Heart left ventricle (tissue), 16 donors: ENCODE measurements at regions not wholly inside any gene's neighbourhood (a gene's known extent, or its start where the extent isn't known, plus 50 kb on each side); places are given as distances from the start of the nearest gene placed in this dataset.
"Not testable (repeated sequence)": the region's sequence is repeated elsewhere in the genome, so short reads cannot be mapped to it uniquely, and the experiment has no call there.

ENCODE experiments used
- ATAC-seq, 4 donors: fragments of 200-7000 bp; cut with Tn5 transposase; one replicate each; pipeline ENCODE4 v1.9.1; 2020 to 2022; ENCODE audit warnings: moderate library complexity in 4 of 4, mild to moderate bottlenecking in 3 of 4, moderate number of reproducible peaks in 1 of 4
- DNase-seq, 5 donors: peaks; one replicate each; pipeline ENCODE4 v3.0.0-alpha.2; 2020
- H3K27ac ChIP-seq, 12 donors: fragments of 200-600 bp; sonication (generic) in 4 of 12; one replicate each; pipeline versions ENCODE4 v1.5.0 to v1.8.0; 2016 to 2022; ENCODE audit warnings: mild to moderate bottlenecking in 2 of 12
- H3K27me3 ChIP-seq, 9 donors: fragments of 200-600 bp; sonication (generic) in 2 of 9; one replicate each; pipeline versions ENCODE4 v1.5.1 to v1.8.0; 2016 to 2022; ENCODE audit warnings: mild to moderate bottlenecking in 3 of 9
- H3K36me3 ChIP-seq, 9 donors: fragments of 200-600 bp; sonication (generic) in 2 of 9; one replicate each; pipeline versions ENCODE4 v1.5.0 to v1.8.0; 2018 to 2022; ENCODE audit warnings: mild to moderate bottlenecking in 2 of 9
- H3K4me1 ChIP-seq, 12 donors: fragments of 200-600 bp; sonication (generic) in 4 of 12; one replicate each; pipeline versions ENCODE4 v1.5.0 to v1.8.0; 2016 to 2022; ENCODE audit warnings: mild to moderate bottlenecking in 3 of 12
- H3K4me3 ChIP-seq, 12 donors: fragments of 200-600 bp; sonication (generic) in 4 of 12; one replicate each; pipeline versions ENCODE4 v1.5.0 to v1.8.0; 2017 to 2022; ENCODE audit warnings: mild to moderate bottlenecking in 9 of 12, moderate library complexity in 4 of 12
- H3K9me3 ChIP-seq, 12 donors: fragments of 200-600 bp; sonication (generic) in 4 of 12; one replicate each; pipeline versions ENCODE4 v1.5.0 to v1.8.0; 2016 to 2022; ENCODE audit warnings: mild to moderate bottlenecking in 1 of 12
- CTCF ChIP-seq, 12 donors: fragments of 200-600 bp; sonication (generic) in 4 of 12; IDR thresholded peaks; one replicate each; pipeline versions ENCODE4 v1.5.0 to v1.8.0; 2018 to 2022; ENCODE audit warnings: antibody characterized with exemption in 12 of 12, mild to moderate bottlenecking in 5 of 12
- POLR2A ChIP-seq, 2 donors: fragments of 450-650 bp; IDR thresholded peaks; one replicate each; pipeline ENCODE4 v1.6.1; 2017; ENCODE audit warnings: antibody characterized with exemption in 2 of 2, mild to moderate bottlenecking in 2 of 2, moderate library complexity in 2 of 2
- WGBS, 4 donors: extraction: QIAGEN DNeasy Blood & Tissue Kit in 2 of 4; methylation state at CpG; one replicate each; pipeline versions ENCODE4 v1.1.5 to v1.1.7; 2013 to 2018; 5-methylcytosine and 5-hydroxymethylcytosine counted together
- intact Hi-C, 10 donors: fragments of 100-400 bp; cut with DNase I; formaldehyde crosslinking; loops; one replicate each; pipeline versions ENCODE4 v1.11.1 to v1.14.2; 2022
- donor health status: ischemic (EF 13 %, LVEDD 7.1; RV severe dilation, severe dysfunction).
- donor health status: healthy with polysubstance abuse.
- donor health status: DM: no; HTN: yes; CAD: no.
- donor health status: DM: no; HTN: no; CAD: no.
- donor health status: ischemic (EF 25% LVEDD 6.9; RV normal size, moderate dysfunction).
- donor health status: ischemic (EF 25% LVEDD 5.7; RV mildly dilated, moderate dysfunction).
- donor health status: healthy.
- donor health status: DM: yes; HTN: yes; CAD: no.
- donor health status: ischemic (EF 35%, LVEDD 5.7; RV mildly dilated, moderate dysfunction).
- donor health status: nonischemic (EF 11% LVEDD 7.7; RV severe dilation, severe dysfunction).
- donor health status: DM: yes; HTN: yes; CAD: no.
- donor health status: PGD.
- donor health status: ischemic (EF 29% LVEDD 5.4; RV normal size, mild dysfunction).
- donor health status: nonischemic (EF 23%, LVEDD 6.1; RV moderate dilation, normal function).

- no peak overlapping the region for H3K4me3 ChIP-seq
- intact Hi-C loops: no loop called here
- no peaks in the 10 kb centered on the region for H3K36me3 ChIP-seq
- no peak overlapping the region for H3K27ac ChIP-seq
- no peak for DNase-seq
- no peaks in the 10 kb centered on the region for H3K27me3 ChIP-seq
- H3K4me1 ChIP-seq: no peaks in the 10 kb centered on the region
- H3K9me3 ChIP-seq: peaks cover 0 to 17% (median 7%) of the 10 kb centered on the region in 12 donors
- TF ChIP-seq POLR2A (IDR thresholded peaks at IDR 0.05) (no peak), CTCF (IDR thresholded peaks at IDR 0.05) (no peak)
- no peak for ATAC-seq
These were observed 606.5 kb downstream of the GALC start for GRCh38 chr14:87386524-87386923.

DNA sequence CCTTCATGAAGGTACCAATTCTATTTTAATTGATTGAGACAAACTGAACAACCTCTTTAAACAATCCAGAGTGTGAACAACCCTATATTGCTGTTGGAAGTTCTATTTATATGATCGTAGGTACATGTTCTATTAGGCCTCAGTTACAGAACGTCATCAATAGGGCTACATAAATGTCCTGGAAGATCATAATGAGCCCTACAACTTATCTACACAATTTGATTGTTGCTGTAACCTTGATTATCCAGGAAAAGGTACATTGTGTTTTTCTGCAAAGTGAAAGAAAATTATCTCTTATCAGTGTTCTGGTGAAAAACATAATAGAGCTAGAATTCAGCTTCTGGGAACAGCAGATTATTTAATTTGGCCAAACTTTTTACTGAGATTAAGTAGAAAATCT, 612.9 kb downstream of the GALC start:
- no peak for ATAC-seq
- H3K27ac ChIP-seq: no peak overlapping the region
- no peaks in the 10 kb centered on the region for H3K4me1 ChIP-seq
- no peak overlapping the region for H3K4me3 ChIP-seq
- WGBS, 4 donors: 70 to 81% (median 72%) methylated on average over 2 of the region's 2 CpGs
- intact Hi-C loops: no loop called here
- DNase-seq: no peak
- TF ChIP-seq POLR2A (IDR thresholded peaks at IDR 0.05) (no peak), CTCF (IDR thresholded peaks at IDR 0.05) (no peak)
- peaks cover 0 to 22% (median 7%) of the 10 kb centered on the region in 12 donors for H3K9me3 ChIP-seq
- no peaks in the 10 kb centered on the region for H3K27me3 ChIP-seq
- no peaks in the 10 kb centered on the region for H3K36me3 ChIP-seq

- Histone ChIP-seq H3K27me3 (no peaks in the 10 kb centered on the region), H3K27ac (no peak overlapping the region), H3K36me3 (no peaks in the 10 kb centered on the region), H3K4me3 (no peak overlapping the region), H3K9me3 (peaks cover 0 to 4% (median 0%) of the 10 kb centered on the region in 12 donors), H3K4me1 (no peaks in the 10 kb centered on the region)
- intact Hi-C loops: no loop called here
- DNase-seq: no peak
- ATAC-seq: no peak
- 66 to 69% (median 67%) methylated on average over 2 of the region's 2 CpGs for WGBS, 4 donors
- TF ChIP-seq POLR2A (IDR thresholded peaks at IDR 0.05): no peak
- no peak for TF ChIP-seq CTCF (IDR thresholded peaks at IDR 0.05)
These were observed 624.2 kb downstream of the GALC start for GRCh38 chr14:87368751-87369150.

GRCh38 chr14:87360246-87360645, 632.7 kb downstream of the GALC start:
- WGBS, 4 donors: 86 to 91% (median 88%) methylated on average over 8 of the region's 8 CpGs
- DNase-seq: not testable (repeated sequence)

GRCh38 chr14:87351007-87351406, 642.0 kb downstream of the GALC start:
- H3K4me3 ChIP-seq: no peak overlapping the region
- H3K9me3 ChIP-seq: peaks cover 0 to 10% (median 0%) of the 10 kb centered on the region in 12 donors
- TF ChIP-seq POLR2A (IDR thresholded peaks at IDR 0.05) (no peak), CTCF (IDR thresholded peaks at IDR 0.05) (no peak)
- no peaks in the 10 kb centered on the region for H3K4me1 ChIP-seq
- no peak for ATAC-seq
- DNase-seq: no peak
- no peaks in the 10 kb centered on the region for H3K36me3 ChIP-seq
- WGBS, 4 donors: 65 to 75% (median 71%) methylated on average over 7 of the region's 7 CpGs
- intact Hi-C loops: no loop called here
- no peaks in the 10 kb centered on the region for H3K27me3 ChIP-seq
- H3K27ac ChIP-seq: no peak overlapping the region

More at GRCh38 chr14:87360246-87360645, 632.7 kb downstream of the GALC start:
- H3K4me3 ChIP-seq, H3K27me3 ChIP-seq, H3K36me3 ChIP-seq, H3K4me1 ChIP-seq, ATAC-seq, H3K9me3 ChIP-seq, intact Hi-C loops, H3K27ac ChIP-seq: not testable (repeated sequence)
